Lower leg skin (tissue), 3 donors: ENCODE measurements at regions not wholly inside any gene's neighbourhood (a gene's known extent, or its start where the extent isn't known, plus 50 kb on each side); places are given as distances from the start of the nearest gene placed in this dataset.

ENCODE experiments used
- CTCF ChIP-seq, 3 donors: fragments of 450-650 bp; IDR thresholded peaks; one replicate each; pipeline ENCODE4 v1.5.1; 2016; ENCODE audit warnings: antibody characterized with exemption in 3 of 3, mild to moderate bottlenecking in 3 of 3, moderate library complexity in 2 of 3
- POLR2A ChIP-seq, 2 donors: fragments of 450-650 bp; IDR thresholded peaks; one replicate each; pipeline ENCODE4 v1.6.1; 2016 to 2017; ENCODE audit warnings: antibody characterized with exemption in 2 of 2, mild to moderate bottlenecking in 1 of 2, moderate library complexity in 1 of 2

GRCh38 chr21:33977017-33977720, 61.6 kb upstream of the ATP5PO start:
- TF ChIP-seq CTCF (IDR thresholded peaks at IDR 0.05) (no peak), POLR2A (IDR thresholded peaks at IDR 0.05) (no peak)
